ENCODE measurements at regions not wholly inside any gene's neighbourhood (a gene's known extent, or its start where the extent isn't known, plus 50 kb on each side); places are given as distances from the start of the nearest gene placed in this dataset.
"Not testable (repeated sequence)": the region's sequence is repeated elsewhere in the genome, so short reads cannot be mapped to it uniquely, and the experiment has no call there.

- DNase-seq (ENCODE audit: low read depth in 1 of 2, low spot score in 1 of 2): no peak
Measured at GRCh38 chr13:106102786-106103185, 432.7 kb downstream of the EFNB2 start.

GRCh38 chr13:106101201-106101600 is 434.3 kb downstream of the EFNB2 start:
- no peak for DNase-seq (ENCODE audit: low read depth in 1 of 2, low spot score in 1 of 2)

GRCh38 chr13:106100171-106100919 is 435.1 kb downstream of the EFNB2 start:
- no peak for DNase-seq (ENCODE audit: low read depth in 1 of 2, low spot score in 1 of 2)

GRCh38 chr13:106099765-106100164 is 435.7 kb downstream of the EFNB2 start:
- DNase-seq (ENCODE audit: low read depth in 1 of 2, low spot score in 1 of 2): no peak

- DNase-seq (ENCODE audit: low read depth in 1 of 2, low spot score in 1 of 2): no peak
Measured at GRCh38 chr13:106098778-106099177, 436.7 kb downstream of the EFNB2 start.

- no peak for DNase-seq (ENCODE audit: low read depth in 1 of 2, low spot score in 1 of 2)
Measured at GRCh38 chr13:106096661-106097092, 438.8 kb downstream of the EFNB2 start.

- no peak for DNase-seq (ENCODE audit: low read depth in 1 of 2, low spot score in 1 of 2)
Measured at GRCh38 chr13:106095919-106096318, 439.5 kb downstream of the EFNB2 start.

- DNase-seq (ENCODE audit: low read depth in 1 of 2, low spot score in 1 of 2): no peak
Measured at GRCh38 chr13:106095406-106095805, 440.1 kb downstream of the EFNB2 start.

GRCh38 chr13:106090001-106090400 is 445.5 kb downstream of the EFNB2 start:
- no peak for DNase-seq (ENCODE audit: low read depth in 1 of 2, low spot score in 1 of 2)

GRCh38 chr13:106089261-106089980 is 446.0 kb downstream of the EFNB2 start:
- DNase-seq (ENCODE audit: low read depth in 1 of 2, low spot score in 1 of 2): no peak

GRCh38 chr13:106088085-106088484 is 447.4 kb downstream of the EFNB2 start:
- no peak for DNase-seq (ENCODE audit: low read depth in 1 of 2, low spot score in 1 of 2)

GRCh38 chr13:106087201-106087600 is 448.3 kb downstream of the EFNB2 start:
- no peak for DNase-seq (ENCODE audit: low read depth in 1 of 2, low spot score in 1 of 2)

- DNase-seq (ENCODE audit: low read depth in 1 of 2, low spot score in 1 of 2): no peak
Measured at GRCh38 chr13:106083620-106084350, 451.7 kb downstream of the EFNB2 start.

- not testable (repeated sequence) for DNase-seq (ENCODE audit: low read depth in 1 of 2, low spot score in 1 of 2)
Measured at GRCh38 chr13:106081221-106081620, 454.2 kb downstream of the EFNB2 start.

- DNase-seq (ENCODE audit: low read depth in 1 of 2, low spot score in 1 of 2): no peak
Measured at GRCh38 chr13:106078191-106078590, 457.3 kb downstream of the EFNB2 start.

- no peak for DNase-seq (ENCODE audit: low read depth in 1 of 2, low spot score in 1 of 2)
Measured at GRCh38 chr13:106077017-106077416, 458.4 kb downstream of the EFNB2 start.

GRCh38 chr13:106072014-106072413 is 463.4 kb downstream of the EFNB2 start:
- DNase-seq (ENCODE audit: low read depth in 1 of 2, low spot score in 1 of 2): no peak

- no peak for DNase-seq (ENCODE audit: low read depth in 1 of 2, low spot score in 1 of 2)
Measured at GRCh38 chr13:106063591-106064313, 471.7 kb downstream of the EFNB2 start.

- no peak for DNase-seq (ENCODE audit: low read depth in 1 of 2, low spot score in 1 of 2)
Measured at GRCh38 chr13:106061781-106062180, 473.7 kb downstream of the EFNB2 start.

GRCh38 chr13:106056851-106057250 is 478.6 kb downstream of the EFNB2 start:
- DNase-seq (ENCODE audit: low read depth in 1 of 2, low spot score in 1 of 2): no peak

- DNase-seq (ENCODE audit: low read depth in 1 of 2, low spot score in 1 of 2): no peak
Measured at GRCh38 chr13:106052200-106052767, 483.2 kb downstream of the EFNB2 start.
